ENCODE measurements at regions not wholly inside any gene's neighbourhood (a gene's known extent, or its start where the extent isn't known, plus 50 kb on each side); places are given as distances from the start of the nearest gene placed in this dataset.

GRCh38 chr12:77392467-77393088 is 327.2 kb upstream of the E2F7 start:
- DNase-seq (ENCODE audit: low read depth) = no peak
- TF ChIP-seq, protein P1, sequence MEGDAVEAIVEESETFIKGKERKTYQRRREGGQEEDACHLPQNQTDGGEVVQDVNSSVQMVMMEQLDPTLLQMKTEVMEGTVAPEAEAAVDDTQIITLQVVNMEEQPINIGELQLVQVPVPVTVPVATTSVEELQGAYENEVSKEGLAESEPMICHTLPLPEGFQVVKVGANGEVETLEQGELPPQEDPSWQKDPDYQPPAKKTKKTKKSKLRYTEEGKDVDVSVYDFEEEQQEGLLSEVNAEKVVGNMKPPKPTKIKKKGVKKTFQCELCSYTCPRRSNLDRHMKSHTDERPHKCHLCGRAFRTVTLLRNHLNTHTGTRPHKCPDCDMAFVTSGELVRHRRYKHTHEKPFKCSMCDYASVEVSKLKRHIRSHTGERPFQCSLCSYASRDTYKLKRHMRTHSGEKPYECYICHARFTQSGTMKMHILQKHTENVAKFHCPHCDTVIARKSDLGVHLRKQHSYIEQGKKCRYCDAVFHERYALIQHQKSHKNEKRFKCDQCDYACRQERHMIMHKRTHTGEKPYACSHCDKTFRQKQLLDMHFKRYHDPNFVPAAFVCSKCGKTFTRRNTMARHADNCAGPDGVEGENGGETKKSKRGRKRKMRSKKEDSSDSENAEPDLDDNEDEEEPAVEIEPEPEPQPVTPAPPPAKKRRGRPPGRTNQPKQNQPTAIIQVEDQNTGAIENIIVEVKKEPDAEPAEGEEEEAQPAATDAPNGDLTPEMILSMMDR (IDR thresholded peaks at IDR 0.05; ENCODE audit: low read length, missing control alignments) = no peak
- H3K4me3 ChIP-seq (replicated peaks; ENCODE audit: low read depth, low read length) = no peak overlapping the region

DNA sequence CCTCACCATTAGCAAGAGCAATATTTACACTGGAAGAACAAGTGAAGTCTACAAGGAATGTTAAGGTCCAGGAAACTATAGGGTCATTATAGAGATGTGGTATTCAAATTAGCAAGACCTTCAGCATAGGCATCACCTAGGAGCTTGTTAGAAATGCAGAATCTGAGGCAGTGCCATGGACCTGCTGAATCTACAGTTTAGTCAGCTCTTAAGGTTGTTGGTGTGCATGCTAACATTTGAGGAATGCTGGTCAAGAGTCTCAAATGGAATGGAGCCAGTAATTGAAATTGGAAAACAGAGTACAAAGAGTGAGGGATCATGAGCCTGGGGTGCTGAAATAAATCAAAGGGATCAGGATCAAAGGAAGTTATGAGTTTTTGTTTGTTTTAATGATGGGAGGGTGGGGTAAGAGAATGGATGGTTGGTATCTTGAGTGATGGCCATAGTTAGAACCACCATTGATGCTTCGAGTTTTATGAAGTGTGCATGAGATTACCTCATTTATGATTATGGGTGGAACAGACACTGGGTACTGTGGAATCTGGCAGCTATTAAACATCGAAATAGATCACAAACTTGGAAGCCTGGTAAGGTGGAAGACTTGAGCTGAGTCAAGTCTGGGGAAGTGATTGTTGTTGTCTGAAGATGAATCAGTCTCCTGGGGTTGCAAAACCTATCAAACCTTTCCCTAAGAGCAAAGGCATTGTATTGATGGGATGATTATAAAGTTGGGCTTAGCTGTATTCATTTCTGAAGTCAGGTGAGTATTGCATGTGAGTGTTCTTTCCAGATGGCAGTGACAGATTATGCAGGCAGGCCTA is 323.3 kb upstream of the E2F7 start:
- DNase-seq (ENCODE audit: low read depth) = no peak
- TF ChIP-seq, protein P1 (IDR thresholded peaks at IDR 0.05; ENCODE audit: low read length, missing control alignments) = no peak
- H3K4me3 ChIP-seq (replicated peaks; ENCODE audit: low read depth, low read length) = no peak overlapping the region

- DNase-seq (ENCODE audit: low read depth) = no peak
- H3K4me3 ChIP-seq (replicated peaks; ENCODE audit: low read depth, low read length) = no peak overlapping the region
- TF ChIP-seq, protein P1 (IDR thresholded peaks at IDR 0.05; ENCODE audit: low read length, missing control alignments) = no peak
Measured at GRCh38 chr12:77387671-77388070, 322.3 kb upstream of the E2F7 start.

- DNase-seq (ENCODE audit: low read depth) = no peak
- TF ChIP-seq, protein P1 (IDR thresholded peaks at IDR 0.05; ENCODE audit: low read length, missing control alignments) = no peak
- H3K4me3 ChIP-seq (replicated peaks; ENCODE audit: low read depth, low read length) = no peak overlapping the region
Measured at GRCh38 chr12:77387214-77387613, 321.8 kb upstream of the E2F7 start.

- no peak overlapping the region for H3K4me3 ChIP-seq (replicated peaks; ENCODE audit: low read depth, low read length)
- DNase-seq (ENCODE audit: low read depth) = no peak
- TF ChIP-seq, protein P1 (IDR thresholded peaks at IDR 0.05; ENCODE audit: low read length, missing control alignments) = no peak
Measured at GRCh38 chr12:77384941-77385340, 319.6 kb upstream of the E2F7 start.

DNA sequence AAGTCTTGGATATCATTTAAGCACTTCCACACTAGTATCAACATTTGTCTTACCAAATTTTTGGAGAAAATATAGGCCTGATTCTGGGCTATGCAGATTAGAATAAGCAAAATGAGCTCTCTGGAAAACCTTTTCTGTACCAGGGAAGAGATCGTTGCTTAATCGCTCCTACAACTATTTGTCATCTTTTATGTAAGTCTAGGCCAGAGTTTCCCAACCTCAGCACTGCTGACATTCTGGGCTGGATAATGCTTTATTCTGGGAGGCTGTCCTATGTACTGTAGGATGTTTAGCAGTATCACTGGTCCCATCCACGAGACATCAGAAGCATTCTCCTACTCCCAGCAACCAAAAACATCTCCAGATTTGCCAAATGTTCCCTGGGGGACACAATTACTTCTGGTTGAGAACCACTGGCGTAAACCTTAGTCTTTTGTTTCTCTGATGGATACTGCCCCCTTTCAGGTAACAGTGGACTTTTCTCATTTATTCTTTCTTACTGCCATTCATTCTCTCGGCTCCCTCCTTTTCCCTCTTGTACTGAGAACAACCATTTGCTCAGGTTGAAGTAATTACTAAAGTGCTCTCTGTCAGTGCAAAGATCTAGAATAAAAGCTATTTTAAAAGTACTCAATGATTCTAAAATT is 316.9 kb upstream of the E2F7 start:
- TF ChIP-seq, protein P1 (IDR thresholded peaks at IDR 0.05; ENCODE audit: low read length, missing control alignments) = no peak
- DNase-seq (ENCODE audit: low read depth) = peak; percentile 20
- no peak overlapping the region for H3K4me3 ChIP-seq (replicated peaks; ENCODE audit: low read depth, low read length)

All from fibroblast of pulmonary artery (primary cell).